HG03064 (cell line): ENCODE measurements at regions not wholly inside any gene's neighbourhood (a gene's known extent, or its start where the extent isn't known, plus 50 kb on each side); places are given as distances from the start of the nearest gene placed in this dataset.

Experiments used
- ATAC-seq: cut with Tn5 transposase; IDR thresholded peaks from one replicate; pipeline ENCODE4 v1.9.1; 2021; ENCODE audit warnings: low read depth; ENCODE audit not compliant: unreplicated experiment

- no peak for ATAC-seq
Measured at GRCh38 chr9:120030847-120031246, 549.1 kb downstream of the CDK5RAP2 start.

GRCh38 chr9:120018550-120018949 lies 561.4 kb downstream of the CDK5RAP2 start:
- no peak for ATAC-seq

GRCh38 chr9:120018037-120018436 lies 561.9 kb downstream of the CDK5RAP2 start:
- no peak for ATAC-seq

GRCh38 chr9:120016231-120016630 lies 563.7 kb downstream of the CDK5RAP2 start:
- ATAC-seq: no peak

GRCh38 chr9:120014796-120015195 lies 565.2 kb downstream of the CDK5RAP2 start:
- ATAC-seq: no peak

- ATAC-seq: no peak
Measured at GRCh38 chr9:120009856-120010255, 570.1 kb downstream of the CDK5RAP2 start.

- no peak for ATAC-seq
Measured at GRCh38 chr9:120001536-120001935, 578.4 kb downstream of the CDK5RAP2 start.

GRCh38 chr9:119998614-119999013 lies 581.4 kb downstream of the CDK5RAP2 start:
- no peak for ATAC-seq

- ATAC-seq: no peak
Measured at GRCh38 chr9:119991797-119992196, 588.2 kb downstream of the CDK5RAP2 start.

- no peak for ATAC-seq
Measured at GRCh38 chr9:119986713-119987112, 593.3 kb downstream of the CDK5RAP2 start.

- no peak for ATAC-seq
Measured at GRCh38 chr9:119986205-119986604, 593.8 kb downstream of the CDK5RAP2 start.

GRCh38 chr9:119974026-119974425 lies 604.8 kb upstream of the BRINP1 start:
- ATAC-seq: no peak

GRCh38 chr9:119968836-119969707 lies 599.8 kb upstream of the BRINP1 start:
- peak; percentile 91 for ATAC-seq

- ATAC-seq: no peak
Measured at GRCh38 chr9:119967867-119968535, 598.8 kb upstream of the BRINP1 start.

- no peak for ATAC-seq
Measured at GRCh38 chr9:119963798-119964372, 594.6 kb upstream of the BRINP1 start.

GRCh38 chr9:119963258-119963797 lies 594.1 kb upstream of the BRINP1 start:
- no peak for ATAC-seq

GRCh38 chr9:119961774-119962424 lies 592.7 kb upstream of the BRINP1 start:
- ATAC-seq: no peak

GRCh38 chr9:119959846-119960545 lies 590.8 kb upstream of the BRINP1 start:
- ATAC-seq: no peak

GRCh38 chr9:119956111-119956510 lies 586.9 kb upstream of the BRINP1 start:
- ATAC-seq: no peak

- ATAC-seq: no peak
Measured at GRCh38 chr9:119955276-119955675, 586.0 kb upstream of the BRINP1 start.
